T-helper 1 cell (primary cell): ENCODE measurements at regions not wholly inside any gene's neighbourhood (a gene's known extent, or its start where the extent isn't known, plus 50 kb on each side); places are given as distances from the start of the nearest gene placed in this dataset.
"Not testable (repeated sequence)": the region's sequence is repeated elsewhere in the genome, so short reads cannot be mapped to it uniquely, and the experiment has no call there.

Experiments
- DNase-seq, 5 donors: peaks; one replicate each; pipeline ENCODE4 v3.0.0-alpha.2; 2012 to 2020

- no peak for DNase-seq
Observed at GRCh38 chr1:65593516-65593915, 173.0 kb downstream of the LEPR start.

- DNase-seq: no peak
Observed at GRCh38 chr1:65595724-65596123, 175.3 kb downstream of the LEPR start.

DNA sequence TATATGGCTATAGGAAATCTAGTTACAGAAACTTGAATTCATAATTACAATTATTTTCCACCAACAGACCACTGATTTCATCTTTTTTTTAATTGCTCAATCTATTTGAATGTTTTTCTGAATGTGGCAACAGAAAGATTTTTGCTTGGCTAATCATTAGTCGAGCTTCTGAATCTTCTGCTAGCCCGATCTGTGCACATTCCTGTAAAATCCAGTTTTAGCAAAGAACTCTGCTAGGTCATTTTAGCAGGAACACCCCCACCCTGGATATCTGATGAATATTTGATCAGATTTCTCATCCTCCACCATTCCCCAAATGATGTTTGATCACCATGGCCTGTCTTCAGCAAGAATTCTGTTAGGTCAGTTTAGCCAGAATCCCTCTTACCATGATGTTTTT is 176.3 kb downstream of the LEPR start:
- DNase-seq: no peak

- no peak for DNase-seq
Observed at GRCh38 chr1:65605621-65606020, 185.2 kb downstream of the LEPR start.

- no peak for DNase-seq
Observed at GRCh38 chr1:65606426-65606825, 186.0 kb downstream of the LEPR start.

DNA sequence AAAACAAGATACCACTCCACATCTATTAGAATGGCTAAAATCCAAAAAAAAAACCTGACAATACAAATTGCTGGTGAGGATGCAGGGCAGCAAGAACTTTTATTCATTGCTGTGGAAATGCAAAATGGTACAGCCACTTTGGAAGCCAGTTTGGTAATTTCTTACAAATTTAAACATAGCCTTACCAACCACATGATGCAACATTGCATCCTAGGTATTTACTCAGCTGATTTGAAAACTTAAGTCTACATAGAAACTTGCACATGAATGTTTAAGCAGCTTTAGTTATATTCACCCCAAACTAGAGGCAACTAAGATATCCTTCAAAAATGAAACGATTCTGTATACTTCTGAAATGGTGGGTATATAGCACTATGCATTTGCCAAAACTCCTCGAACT is 178.8 kb upstream of the PDE4B start:
- DNase-seq: no peak

- DNase-seq: no peak
Observed at GRCh38 chr1:65615859-65616258, 176.8 kb upstream of the PDE4B start.

DNA sequence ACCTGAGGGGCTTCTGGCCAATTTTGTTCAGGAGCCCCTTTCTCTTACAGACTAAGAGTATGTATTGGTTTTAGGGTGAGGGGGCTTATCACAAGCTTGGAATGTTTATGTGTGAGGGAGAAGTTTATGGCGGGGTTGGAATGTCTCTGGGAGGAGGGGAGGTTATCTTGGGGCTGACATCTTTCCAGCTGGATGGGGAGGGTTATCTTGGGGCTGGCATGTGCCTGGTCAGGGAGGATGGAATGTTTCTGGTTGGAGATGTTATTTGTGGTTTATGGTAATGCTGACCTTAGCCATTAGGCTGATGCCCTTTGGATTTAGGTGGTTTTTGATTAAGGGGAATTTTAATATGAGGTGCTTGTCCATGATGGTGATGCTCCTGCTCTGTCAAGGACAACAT is 171.0 kb upstream of the PDE4B start:
- DNase-seq: not testable (repeated sequence)

GRCh38 chr1:65623895-65624294 is 168.8 kb upstream of the PDE4B start:
- DNase-seq: no peak

- DNase-seq: no peak
Observed at GRCh38 chr1:65625528-65625927, 167.2 kb upstream of the PDE4B start.

GRCh38 chr1:65626003-65626402 is 166.7 kb upstream of the PDE4B start:
- no peak for DNase-seq

GRCh38 chr1:65629788-65630187 is 162.9 kb upstream of the PDE4B start:
- no peak for DNase-seq

DNA sequence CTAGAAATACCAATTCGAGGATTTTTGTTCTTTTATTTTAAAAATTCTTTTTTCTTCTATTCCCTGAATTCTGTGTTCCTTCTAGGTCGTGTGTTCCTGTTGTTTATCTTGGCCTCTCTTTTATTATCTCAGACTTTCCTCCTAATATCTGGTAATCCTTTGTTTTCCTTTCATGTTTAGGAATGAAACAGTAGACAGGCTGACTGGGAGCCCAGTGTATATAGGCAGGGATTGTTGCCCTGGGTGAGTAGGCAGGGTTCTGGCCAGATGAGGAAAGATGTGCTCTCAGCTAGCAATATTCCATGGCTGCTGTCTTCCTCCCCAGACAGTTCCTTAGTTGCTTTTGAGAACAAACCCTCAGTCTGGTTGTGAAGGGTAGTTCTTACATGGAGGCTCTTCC is 161.8 kb upstream of the PDE4B start:
- no peak for DNase-seq

GRCh38 chr1:65632235-65632634 is 160.5 kb upstream of the PDE4B start:
- no peak for DNase-seq

DNA sequence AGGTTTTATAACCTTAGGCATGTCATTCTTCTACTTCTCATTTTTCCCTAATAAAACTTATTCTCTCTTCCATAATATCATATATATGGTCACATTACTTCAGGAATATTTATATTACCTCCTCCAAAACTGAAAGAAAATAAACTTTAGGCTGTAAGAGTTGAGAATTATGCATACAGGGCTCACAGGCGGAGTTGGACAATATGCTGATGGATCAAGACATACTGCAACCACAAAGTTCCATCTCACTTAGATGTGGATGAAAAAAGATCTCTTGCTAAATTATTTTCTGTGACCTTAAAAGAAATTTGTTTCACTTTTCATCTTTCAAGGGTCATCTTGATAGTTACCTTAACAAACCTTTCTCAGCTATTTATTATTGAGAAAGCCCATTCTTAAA is 152.6 kb upstream of the PDE4B start:
- no peak for DNase-seq

DNA sequence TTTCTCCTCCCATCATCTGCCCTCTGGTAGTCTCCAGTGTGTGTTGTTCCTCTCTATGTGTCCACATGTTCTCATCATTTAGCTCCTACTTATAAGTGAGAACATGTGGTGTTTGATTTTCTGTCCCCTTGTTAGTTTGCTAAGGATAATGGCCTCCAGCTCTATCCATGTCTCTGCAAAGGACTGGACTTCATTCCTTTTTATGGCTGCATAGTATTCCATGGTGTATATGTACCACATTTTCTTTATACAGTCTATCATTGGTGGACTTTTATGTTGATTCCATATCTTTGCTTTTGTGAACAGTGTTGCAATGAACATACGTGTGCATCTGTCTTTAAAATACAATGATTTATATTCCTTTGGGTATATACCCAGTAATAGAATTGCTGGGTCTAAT is 143.5 kb upstream of the PDE4B start:
- not testable (repeated sequence) for DNase-seq

GRCh38 chr1:65650682-65651081 is 142.0 kb upstream of the PDE4B start:
- DNase-seq: no peak

DNA sequence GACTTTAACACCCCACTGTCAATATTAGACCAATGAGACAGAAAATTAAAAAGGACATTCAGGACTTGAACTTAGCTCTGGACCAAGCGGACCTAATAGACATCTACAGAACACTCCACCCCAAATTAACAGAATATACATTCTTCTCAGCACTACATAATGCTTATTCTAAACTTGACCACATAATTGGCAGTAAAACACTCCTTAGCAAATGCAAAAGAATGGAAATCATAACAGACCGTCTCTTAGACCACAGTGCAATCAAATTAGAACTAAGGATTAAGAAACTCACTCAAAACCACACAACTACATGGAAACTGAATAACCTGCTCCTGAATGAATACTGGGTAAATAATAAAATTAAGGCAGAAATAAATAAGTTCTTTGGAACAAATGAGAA is 138.2 kb upstream of the PDE4B start:
- DNase-seq: not testable (repeated sequence)

GRCh38 chr1:65657609-65658008 is 135.1 kb upstream of the PDE4B start:
- DNase-seq: not testable (repeated sequence)

- no peak for DNase-seq
Observed at GRCh38 chr1:65658122-65658521, 134.6 kb upstream of the PDE4B start.

DNA sequence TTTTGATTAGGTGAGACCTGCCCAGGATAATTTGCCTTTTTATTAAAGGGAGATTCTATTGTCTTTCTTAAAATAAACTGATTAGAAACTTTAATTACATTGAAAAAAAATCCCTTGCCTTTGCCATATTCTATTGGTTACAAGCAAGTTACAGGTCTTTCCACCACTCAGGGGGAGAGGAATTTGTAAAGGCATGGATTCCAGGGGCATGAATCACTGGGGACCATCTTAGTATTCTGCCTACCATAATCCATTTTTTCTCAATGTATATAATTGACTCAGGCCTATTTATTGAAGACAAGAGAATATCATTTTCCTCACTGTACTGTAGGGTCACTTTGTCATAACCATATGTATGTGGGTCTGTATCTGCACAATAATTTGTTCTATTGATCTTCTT is 124.3 kb upstream of the PDE4B start:
- DNase-seq: no peak

GRCh38 chr1:65670518-65670917 is 122.2 kb upstream of the PDE4B start:
- DNase-seq: no peak

DNA sequence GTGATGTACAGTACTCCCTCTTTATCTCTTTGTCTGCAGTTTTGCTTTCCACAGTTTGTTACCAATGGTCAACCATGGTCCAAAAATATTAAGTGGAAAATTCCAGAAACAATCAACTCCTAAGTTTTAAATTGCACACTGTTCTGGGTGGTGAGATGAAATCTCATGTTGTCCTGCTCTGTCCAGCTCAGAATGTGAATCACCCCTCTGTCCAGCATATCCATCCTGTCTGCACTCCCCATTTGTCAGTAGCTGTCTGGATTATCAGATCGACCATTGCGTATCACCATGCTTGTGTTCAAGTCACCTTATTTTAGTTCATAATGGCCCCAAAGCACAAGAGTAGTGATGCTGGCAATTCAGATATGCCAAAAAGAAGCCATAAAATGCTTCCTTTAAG is 118.2 kb upstream of the PDE4B start:
- no peak for DNase-seq

- no peak for DNase-seq
Observed at GRCh38 chr1:65679773-65680172, 112.9 kb upstream of the PDE4B start.

DNA sequence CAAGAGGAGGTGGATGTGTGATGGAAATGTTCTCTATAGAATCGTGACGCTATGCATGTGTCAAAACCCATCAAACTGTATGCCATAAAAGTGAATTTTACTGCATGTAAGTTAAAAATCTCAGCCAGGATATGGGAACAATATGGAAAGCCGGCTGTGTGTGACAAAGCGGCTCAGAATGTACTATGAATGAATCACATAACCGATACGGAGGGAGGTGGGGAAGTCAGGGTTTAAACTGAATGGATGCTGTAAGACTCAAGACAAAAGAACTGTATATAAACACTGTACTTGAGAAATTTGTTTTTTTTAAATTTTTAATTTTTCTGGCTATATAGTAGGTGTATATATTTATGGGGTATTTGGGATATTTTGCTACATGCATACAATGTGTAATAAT is 111.6 kb upstream of the PDE4B start:
- no peak for DNase-seq
